ENCODE measurements at regions not wholly inside any gene's neighbourhood (a gene's known extent, or its start where the extent isn't known, plus 50 kb on each side); places are given as distances from the start of the nearest gene placed in this dataset.
"Not testable (repeated sequence)": the region's sequence is repeated elsewhere in the genome, so short reads cannot be mapped to it uniquely, and the experiment has no call there.

- no peak for TF ChIP-seq CTCF (IDR thresholded peaks at IDR 0.05; ENCODE audit: control extremely low read depth, extremely low read depth)
- no peak overlapping the region for H3K4me3 ChIP-seq
- no peak for ATAC-seq (ENCODE audit: insufficient read depth, low FRiP score)
- H3K27ac ChIP-seq (ENCODE audit: low read depth in 1 of 2, low read length in 1 of 2) = no peak overlapping the region
- no peak overlapping the region for H3K9ac ChIP-seq (ENCODE audit: insufficient read depth in 1 of 2, low read length in 2 of 2)
- H3K4me1 ChIP-seq (ENCODE audit: control insufficient read depth in 5 of 5, insufficient read depth in 5 of 5, low read length in 5 of 5) = no peaks in the 10 kb centered on the region
- WGBS, 2 donors = 35 to 66% methylated on average over 1 of the region's 1 CpG
- no peak for DNase-seq
- no peaks in the 10 kb centered on the region for H3K9me3 ChIP-seq (ENCODE audit: control insufficient read depth in 4 of 4, insufficient read depth in 3 of 4, low read length in 3 of 4)
- H3K27me3 ChIP-seq (ENCODE audit: control insufficient read depth in 3 of 3, insufficient read depth in 3 of 3, low read length in 2 of 3) = no peaks in the 10 kb centered on the region
- H3K36me3 ChIP-seq (ENCODE audit: control insufficient read depth in 4 of 4, insufficient read depth in 4 of 4, low read length in 4 of 4) = no peaks in the 10 kb centered on the region
These were observed 248.3 kb upstream of the KYNU start for GRCh38 chr2:142629193-142629592.

- WGBS, 2 donors = 69 to 76% methylated on average over 2 of the region's 2 CpGs
- DNase-seq (no peak), ATAC-seq (ENCODE audit: insufficient read depth, low FRiP score) (no peak)
- no peaks in the 10 kb centered on the region for H3K27me3 ChIP-seq (ENCODE audit: control insufficient read depth in 3 of 3, insufficient read depth in 3 of 3, low read length in 2 of 3)
- no peaks in the 10 kb centered on the region for H3K4me1 ChIP-seq (ENCODE audit: control insufficient read depth in 5 of 5, insufficient read depth in 5 of 5, low read length in 5 of 5)
- H3K36me3 ChIP-seq (ENCODE audit: control insufficient read depth in 4 of 4, insufficient read depth in 4 of 4, low read length in 4 of 4) = no peaks in the 10 kb centered on the region
- no peak overlapping the region for H3K4me3 ChIP-seq
- TF ChIP-seq CTCF (IDR thresholded peaks at IDR 0.05; ENCODE audit: control extremely low read depth, extremely low read depth) = no peak
- no peak overlapping the region for H3K9ac ChIP-seq (ENCODE audit: insufficient read depth in 1 of 2, low read length in 2 of 2)
- no peak overlapping the region for H3K27ac ChIP-seq (ENCODE audit: low read depth in 1 of 2, low read length in 1 of 2)
- H3K9me3 ChIP-seq (ENCODE audit: control insufficient read depth in 4 of 4, insufficient read depth in 3 of 4, low read length in 3 of 4) = no peaks in the 10 kb centered on the region
These were observed 256.2 kb upstream of the KYNU start for GRCh38 chr2:142621287-142621686.

GRCh38 chr2:142617461-142617860 lies 260.0 kb upstream of the KYNU start:
- ATAC-seq (ENCODE audit: insufficient read depth, low FRiP score) (no peak), DNase-seq (no peak)
- no peaks in the 10 kb centered on the region for H3K27me3 ChIP-seq (ENCODE audit: control insufficient read depth in 3 of 3, insufficient read depth in 3 of 3, low read length in 2 of 3)
- no peak overlapping the region for H3K27ac ChIP-seq (ENCODE audit: low read depth in 1 of 2, low read length in 1 of 2)
- H3K4me1 ChIP-seq (ENCODE audit: control insufficient read depth in 5 of 5, insufficient read depth in 5 of 5, low read length in 5 of 5) = no peaks in the 10 kb centered on the region
- no peak for TF ChIP-seq CTCF (IDR thresholded peaks at IDR 0.05; ENCODE audit: control extremely low read depth, extremely low read depth)
- no peak overlapping the region for H3K4me3 ChIP-seq
- WGBS, 2 donors = 81 to 82% methylated on average over 1 of the region's 1 CpG
- H3K9ac ChIP-seq (ENCODE audit: insufficient read depth in 1 of 2, low read length in 2 of 2) = no peak overlapping the region
- H3K36me3 ChIP-seq (ENCODE audit: control insufficient read depth in 4 of 4, insufficient read depth in 4 of 4, low read length in 4 of 4) = no peaks in the 10 kb centered on the region
- peaks cover 0 to 2% (median 0%) of the 10 kb centered on the region in 4 donors for H3K9me3 ChIP-seq (ENCODE audit: control insufficient read depth in 4 of 4, insufficient read depth in 3 of 4, low read length in 3 of 4)

- DNase-seq = no peak
- no peak for TF ChIP-seq CTCF (IDR thresholded peaks at IDR 0.05; ENCODE audit: control extremely low read depth, extremely low read depth)
- 89 to 95% methylated on average over 9 of the region's 9 CpGs for WGBS, 2 donors
These were observed 261.6 kb upstream of the KYNU start for GRCh38 chr2:142615876-142616275.

GRCh38 chr2:142613193-142613592 lies 264.3 kb upstream of the KYNU start:
- H3K9ac ChIP-seq (ENCODE audit: insufficient read depth in 1 of 2, low read length in 2 of 2); ATAC-seq (ENCODE audit: insufficient read depth, low FRiP score); H3K4me1 ChIP-seq (ENCODE audit: control insufficient read depth in 5 of 5, insufficient read depth in 5 of 5, low read length in 5 of 5); H3K27me3 ChIP-seq (ENCODE audit: control insufficient read depth in 3 of 3, insufficient read depth in 3 of 3, low read length in 2 of 3); H3K4me3 ChIP-seq; H3K36me3 ChIP-seq (ENCODE audit: control insufficient read depth in 4 of 4, insufficient read depth in 4 of 4, low read length in 4 of 4); H3K9me3 ChIP-seq (ENCODE audit: control insufficient read depth in 4 of 4, insufficient read depth in 3 of 4, low read length in 3 of 4); DNase-seq; H3K27ac ChIP-seq (ENCODE audit: low read depth in 1 of 2, low read length in 1 of 2): not testable (repeated sequence)
- WGBS, 2 donors = 88 to 90% methylated on average over 15 to 17 of the region's 17 CpGs

More at GRCh38 chr2:142615876-142616275, 261.6 kb upstream of the KYNU start:
- Histone ChIP-seq H3K27me3 (ENCODE audit: control insufficient read depth in 3 of 3, insufficient read depth in 3 of 3, low read length in 2 of 3) (no peaks in the 10 kb centered on the region), H3K9ac (ENCODE audit: insufficient read depth in 1 of 2, low read length in 2 of 2) (no peak overlapping the region), H3K9me3 (ENCODE audit: control insufficient read depth in 4 of 4, insufficient read depth in 3 of 4, low read length in 3 of 4) (peaks cover 0 to 2% (median 0%) of the 10 kb centered on the region in 4 donors), H3K27ac (ENCODE audit: low read depth in 1 of 2, low read length in 1 of 2) (no peak overlapping the region), H3K36me3 (ENCODE audit: control insufficient read depth in 4 of 4, insufficient read depth in 4 of 4, low read length in 4 of 4) (no peaks in the 10 kb centered on the region), H3K4me3 (no peak overlapping the region), H3K4me1 (ENCODE audit: control insufficient read depth in 5 of 5, insufficient read depth in 5 of 5, low read length in 5 of 5) (no peaks in the 10 kb centered on the region)
- ATAC-seq (ENCODE audit: insufficient read depth, low FRiP score) = no peak
